ENCODE measurements at regions not wholly inside any gene's neighbourhood (a gene's known extent, or its start where the extent isn't known, plus 50 kb on each side); places are given as distances from the start of the nearest gene placed in this dataset.

GRCh38 chr7:46226860-46227259, 305.8 kb upstream of the IGFBP3 start:
- no peak for TF ChIP-seq GATA3 (IDR thresholded peaks at IDR 0.05; ENCODE audit: low read depth, low read length)
- TF ChIP-seq GATA2 (IDR thresholded peaks at IDR 0.05; ENCODE audit: low read depth, low read length): no peak

Measured in SH-SY5Y (cell line).